Parathyroid adenoma (tissue), 2 donors: ENCODE measurements at regions not wholly inside any gene's neighbourhood (a gene's known extent, or its start where the extent isn't known, plus 50 kb on each side); places are given as distances from the start of the nearest gene placed in this dataset.

Source experiments
- H2AFZ ChIP-seq: fragments of 300-600 bp; sonication (generic); one replicate; pipeline ENCODE4 v1.7.0; 2017; ENCODE audit warnings: antibody characterized with exemption, mild to moderate bottlenecking
- H3K27ac ChIP-seq: fragments of 300-600 bp; sonication (generic); one replicate; pipeline ENCODE4 v1.7.0; 2017
- H3K27me3 ChIP-seq: fragments of 300-600 bp; sonication (generic); one replicate; pipeline ENCODE4 v1.7.0; 2017; ENCODE audit warnings: low read length; ENCODE audit not compliant: control insufficient read depth, insufficient read depth
- H3K36me3 ChIP-seq: fragments of 300-600 bp; sonication (generic); one replicate; pipeline ENCODE4 v1.7.0; 2017; ENCODE audit warnings: low read length; ENCODE audit not compliant: control insufficient read depth, insufficient read depth
- H3K4me1 ChIP-seq: fragments of 300-600 bp; sonication (generic); one replicate; pipeline ENCODE4 v1.7.0; 2017; ENCODE audit warnings: control low read depth
- H3K4me2 ChIP-seq: fragments of 300-600 bp; sonication (generic); one replicate; pipeline ENCODE4 v1.7.0; 2017; ENCODE audit warnings: low read length
- H3K4me3 ChIP-seq: fragments of 300-600 bp; sonication (generic); one replicate; pipeline ENCODE4 v1.7.0; 2017; ENCODE audit warnings: low read depth, low read length
- H3K79me2 ChIP-seq: fragments of 300-600 bp; sonication (generic); one replicate; pipeline ENCODE4 v1.7.0; 2017; ENCODE audit warnings: control low read depth
- H3K9ac ChIP-seq: fragments of 300-600 bp; sonication (generic); one replicate; pipeline ENCODE4 v1.7.0; 2017; ENCODE audit warnings: mild to moderate bottlenecking
- H3K9me3 ChIP-seq: fragments of 300-600 bp; sonication (generic); one replicate; pipeline ENCODE4 v1.7.0; 2017; ENCODE audit warnings: low read length; ENCODE audit not compliant: control insufficient read depth
- CTCF ChIP-seq: fragments of 300-600 bp; sonication (generic); IDR thresholded peaks from one replicate; pipeline ENCODE4 v1.7.0; 2017; ENCODE audit warnings: antibody characterized with exemption, mild to moderate bottlenecking
- donor health status: primary hyperparathyroidism.

- H3K4me2 ChIP-seq = no peak overlapping the region
- no peaks in the 10 kb centered on the region for H3K27me3 ChIP-seq
- no peak overlapping the region for H2AFZ ChIP-seq
- TF ChIP-seq CTCF = no peak
- no peak overlapping the region for H3K9ac ChIP-seq
- no peaks in the 10 kb centered on the region for H3K36me3 ChIP-seq
- H3K79me2 ChIP-seq = no peaks in the 10 kb centered on the region
- H3K4me1 ChIP-seq = no peaks in the 10 kb centered on the region
- no peaks in the 10 kb centered on the region for H3K9me3 ChIP-seq
- H3K4me3 ChIP-seq = no peak overlapping the region
- H3K27ac ChIP-seq = no peak overlapping the region
Measured at GRCh38 chr17:34095106-34095505, 160.0 kb upstream of the CCL2 start.

- Histone ChIP-seq H3K36me3 (no peaks in the 10 kb centered on the region), H2AFZ (no peak overlapping the region), H3K9me3 (no peaks in the 10 kb centered on the region), H3K9ac (no peak overlapping the region), H3K27ac (no peak overlapping the region), H3K4me2 (no peak overlapping the region), H3K4me1 (no peaks in the 10 kb centered on the region), H3K79me2 (no peaks in the 10 kb centered on the region), H3K4me3 (no peak overlapping the region), H3K27me3 (no peaks in the 10 kb centered on the region)
- TF ChIP-seq CTCF = no peak
Measured at GRCh38 chr17:34098699-34099098, 156.4 kb upstream of the CCL2 start.

- TF ChIP-seq CTCF = no peak
- Histone ChIP-seq H3K27me3 (no peaks in the 10 kb centered on the region), H3K79me2 (no peaks in the 10 kb centered on the region), H3K4me2 (no peak overlapping the region), H3K27ac (no peak overlapping the region), H3K9me3 (no peaks in the 10 kb centered on the region), H3K9ac (no peak overlapping the region), H3K36me3 (no peaks in the 10 kb centered on the region), H3K4me1 (no peaks in the 10 kb centered on the region), H2AFZ (no peak overlapping the region), H3K4me3 (no peak overlapping the region)
Measured at GRCh38 chr17:34099859-34100515, 155.1 kb upstream of the CCL2 start.

GRCh38 chr17:34107019-34107418 is 148.1 kb upstream of the CCL2 start:
- Histone ChIP-seq H3K27me3 (peaks cover 4% of the 10 kb centered on the region), H3K36me3 (no peaks in the 10 kb centered on the region), H3K79me2 (no peaks in the 10 kb centered on the region), H2AFZ (no peak overlapping the region), H3K9ac (no peak overlapping the region), H3K27ac (no peak overlapping the region), H3K4me3 (no peak overlapping the region), H3K4me1 (no peaks in the 10 kb centered on the region), H3K9me3 (no peaks in the 10 kb centered on the region), H3K4me2 (no peak overlapping the region)
- TF ChIP-seq CTCF = no peak

- H3K27me3 ChIP-seq = peaks cover 4% of the 10 kb centered on the region
- H3K9ac ChIP-seq = no peak overlapping the region
- no peak overlapping the region for H3K27ac ChIP-seq
- no peak overlapping the region for H3K4me3 ChIP-seq
- no peak overlapping the region for H3K4me2 ChIP-seq
- no peaks in the 10 kb centered on the region for H3K36me3 ChIP-seq
- no peaks in the 10 kb centered on the region for H3K4me1 ChIP-seq
- no peak overlapping the region for H2AFZ ChIP-seq
- no peaks in the 10 kb centered on the region for H3K9me3 ChIP-seq
- no peak for TF ChIP-seq CTCF
- H3K79me2 ChIP-seq = no peaks in the 10 kb centered on the region
Measured at GRCh38 chr17:34110315-34110714, 144.8 kb upstream of the CCL2 start.
